Tibial artery (tissue), 4 donors: ENCODE measurements at regions not wholly inside any gene's neighbourhood (a gene's known extent, or its start where the extent isn't known, plus 50 kb on each side); places are given as distances from the start of the nearest gene placed in this dataset.
A peak's percentile ranks its signal among the peaks of the same experiment; 100 is the strongest.
"Not testable (repeated sequence)": the region's sequence is repeated elsewhere in the genome, so short reads cannot be mapped to it uniquely, and the experiment has no call there.

Experiments used
- DNase-seq, 2 donors: peaks; one replicate each; pipeline ENCODE4 v3.0.0-alpha.2; 2019
- H3K27ac ChIP-seq, 2 donors: fragments of 200-600 bp; sonication (generic) in 1 of 2; 1 replicate in 1 of 2; 2 replicates in 1 of 2; pipeline ENCODE4 v1.5.1; 2018 to 2019; ENCODE audit warnings: mild to moderate bottlenecking in 1 of 2
- H3K27me3 ChIP-seq, 2 donors: fragments of 200-600 bp; sonication (generic) in 1 of 2; one replicate each; pipeline versions ENCODE4 v1.5.1 to v1.6.0; 2016 to 2019
- H3K36me3 ChIP-seq, 3 donors: fragments of 200-600 bp; sonication (generic) in 2 of 3; one replicate each; pipeline ENCODE4 v1.5.1; 2016 to 2019; ENCODE audit warnings: mild to moderate bottlenecking in 2 of 3
- H3K4me1 ChIP-seq, 4 donors: fragments of 200-600 bp; sonication (generic) in 2 of 4; 1 replicate in 3 of 4; 2 replicates in 1 of 4; pipeline ENCODE4 v1.5.1; 2016 to 2019
- H3K4me3 ChIP-seq, 2 donors: fragments of 200-600 bp; sonication (generic) in 1 of 2; 1 replicate in 1 of 2; 2 replicates in 1 of 2; pipeline ENCODE4 v1.5.1; 2018 to 2019; ENCODE audit warnings: mild to moderate bottlenecking in 2 of 2
- H3K9me3 ChIP-seq, 3 donors: fragments of 200-600 bp; sonication (generic) in 1 of 3; one replicate each; pipeline ENCODE4 v1.5.1; 2016 to 2019
- CTCF ChIP-seq, 2 experiments: fragments of 200-600 bp in 1 of 2; fragments of 450-650 bp in 1 of 2; IDR thresholded peaks; one replicate each; pipeline ENCODE4 v1.5.1; 2017 to 2019; ENCODE audit warnings: antibody characterized with exemption in 2 of 2, mild to moderate bottlenecking in 1 of 2, moderate library complexity in 1 of 2
- intact Hi-C: fragments of 100-400 bp; cut with DNase I; formaldehyde crosslinking; loops from one replicate; pipeline ENCODE4 v1.15.0; 2023; ENCODE audit warnings: low total_unique reads

- Histone ChIP-seq H3K4me3 (no peak overlapping the region), H3K4me1 (peaks cover 0 to 55% (median 36%) of the 10 kb centered on the region in 4 donors), H3K27me3 (no peaks in the 10 kb centered on the region), H3K27ac (peak overlapping the region; percentile 64 to 74), H3K9me3 (no peaks in the 10 kb centered on the region), H3K36me3 (no peaks in the 10 kb centered on the region)
- intact Hi-C loops = no loop called here
- no peak for DNase-seq
- no peak for TF ChIP-seq CTCF (IDR thresholded peaks at IDR 0.05)
Observed at GRCh38 chr14:76701436-76701835, 59.8 kb upstream of the VASH1 start.

GRCh38 chr14:76701981-76702380 is 59.3 kb upstream of the VASH1 start:
- H3K9me3 ChIP-seq = no peaks in the 10 kb centered on the region
- no peak overlapping the region for H3K4me3 ChIP-seq
- H3K27me3 ChIP-seq = no peaks in the 10 kb centered on the region
- peaks cover 0 to 55% (median 36%) of the 10 kb centered on the region in 4 donors for H3K4me1 ChIP-seq
- DNase-seq = peak; percentile 96 to 98
- H3K27ac ChIP-seq = peak overlapping the region; percentile 64 to 74
- H3K36me3 ChIP-seq = no peaks in the 10 kb centered on the region
- no peak for TF ChIP-seq CTCF (IDR thresholded peaks at IDR 0.05)
- intact Hi-C loops = no loop called here

- H3K36me3 ChIP-seq = no peaks in the 10 kb centered on the region
- no peak for DNase-seq
Observed at GRCh38 chr14:76705214-76705613, 56.1 kb upstream of the VASH1 start.

GRCh38 chr14:76706207-76706606 is 55.1 kb upstream of the VASH1 start:
- H3K27me3 ChIP-seq, H3K36me3 ChIP-seq, intact Hi-C loops, H3K4me3 ChIP-seq, DNase-seq, H3K9me3 ChIP-seq, H3K27ac ChIP-seq: not testable (repeated sequence)
- H3K4me1 ChIP-seq = peaks cover 0 to 27% (median 14%) of the 10 kb centered on the region in 4 donors

More at GRCh38 chr14:76705214-76705613, 56.1 kb upstream of the VASH1 start:
- TF ChIP-seq CTCF (IDR thresholded peaks at IDR 0.05) = no peak
- H3K27me3 ChIP-seq = no peaks in the 10 kb centered on the region
- no peak overlapping the region for H3K27ac ChIP-seq
- H3K4me1 ChIP-seq = peaks cover 0 to 37% (median 24%) of the 10 kb centered on the region in 4 donors
- no peak overlapping the region for H3K4me3 ChIP-seq
- no peaks in the 10 kb centered on the region for H3K9me3 ChIP-seq
- intact Hi-C loops = no loop called here

- H3K4me1 ChIP-seq = peaks cover 0 to 21% (median 8%) of the 10 kb centered on the region in 4 donors
- no peak for TF ChIP-seq CTCF (IDR thresholded peaks at IDR 0.05)
- H3K4me3 ChIP-seq = no peak overlapping the region
- H3K9me3 ChIP-seq = no peaks in the 10 kb centered on the region
- H3K27me3 ChIP-seq = no peaks in the 10 kb centered on the region
- H3K36me3 ChIP-seq = no peaks in the 10 kb centered on the region
- intact Hi-C loops = no loop called here
- no peak for DNase-seq
- H3K27ac ChIP-seq = no peak overlapping the region
Observed at GRCh38 chr14:76706811-76707210, 54.5 kb upstream of the VASH1 start.

- intact Hi-C loops = no loop called here
- Histone ChIP-seq H3K9me3 (no peaks in the 10 kb centered on the region), H3K27ac (no peak overlapping the region)
Observed at GRCh38 chr14:76708028-76708427, 53.2 kb upstream of the VASH1 start.

More at GRCh38 chr14:76708028-76708427, 53.2 kb upstream of the VASH1 start:
- H3K4me1 ChIP-seq = peaks cover 0 to 11% (median under 1%) of the 10 kb centered on the region in 4 donors
- TF ChIP-seq CTCF (IDR thresholded peaks at IDR 0.05) = no peak
- H3K36me3 ChIP-seq = no peaks in the 10 kb centered on the region
- no peaks in the 10 kb centered on the region for H3K27me3 ChIP-seq
- no peak for DNase-seq
- no peak overlapping the region for H3K4me3 ChIP-seq
